H9 (cell line): ENCODE measurements at regions not wholly inside any gene's neighbourhood (a gene's known extent, or its start where the extent isn't known, plus 50 kb on each side); places are given as distances from the start of the nearest gene placed in this dataset.

Experiments used
- DNase-seq: peaks from one replicate; pipeline ENCODE4 v3.0.0-alpha.2; 2017
- H2AFZ ChIP-seq: one replicate; pipeline ENCODE4 v1.6.1; 2013; ENCODE audit warnings: mild to moderate bottlenecking, low read length, control low read depth, moderate library complexity
- H2AK5ac ChIP-seq: 2 replicates; pipeline ENCODE4 v1.6.1; 2013; ENCODE audit warnings: low read length, control low read depth, mixed read lengths; ENCODE audit not compliant: insufficient read length
- H2BK120ac ChIP-seq: one replicate; pipeline ENCODE4 v1.6.1; 2013; ENCODE audit warnings: low read depth, mild to moderate bottlenecking, low read length, control low read depth, inconsistent platforms; ENCODE audit not compliant: poor library complexity, severe bottlenecking
- H2BK12ac ChIP-seq: 2 replicates; pipeline ENCODE4 v1.6.1; 2013; ENCODE audit warnings: low read length, control low read depth, mixed read lengths, low read depth; ENCODE audit not compliant: insufficient read length
- H2BK15ac ChIP-seq: 2 replicates; pipeline ENCODE4 v1.6.1; 2013; ENCODE audit warnings: low read depth, low read length, control low read depth
- H2BK20ac ChIP-seq: one replicate; pipeline ENCODE4 v1.6.1; 2013; ENCODE audit warnings: low read depth, mild to moderate bottlenecking, low read length, control low read depth, inconsistent platforms; ENCODE audit not compliant: poor library complexity, severe bottlenecking
- H2BK5ac ChIP-seq: 2 replicates; pipeline ENCODE4 v1.6.1; 2013; ENCODE audit warnings: low read length, control low read depth, mixed read lengths; ENCODE audit not compliant: insufficient read length
- H3K14ac ChIP-seq: 2 replicates; pipeline ENCODE4 v1.6.1; 2013; ENCODE audit warnings: low read length, control low read depth; ENCODE audit not compliant: insufficient read depth
- H3K18ac ChIP-seq: 2 replicates; pipeline ENCODE4 v1.6.1; 2013; ENCODE audit warnings: low read depth, mild to moderate bottlenecking, mixed read lengths, low read length, control low read depth; ENCODE audit not compliant: insufficient read length
- H3K23ac ChIP-seq: 2 replicates; pipeline ENCODE4 v1.6.1; 2013; ENCODE audit warnings: low read length, control low read depth, mixed read lengths, low read depth; ENCODE audit not compliant: insufficient read length
- H3K23me2 ChIP-seq: 2 replicates; pipeline ENCODE4 v1.6.1; 2013; ENCODE audit warnings: low read depth, mild to moderate bottlenecking, mixed read lengths, low read length, control low read depth; ENCODE audit not compliant: insufficient read length, poor library complexity, severe bottlenecking
- H3K27ac ChIP-seq: 2 replicates; pipeline ENCODE4 v1.5.1; 2013; ENCODE audit warnings: low read length, control low read depth, mixed read lengths, low read depth; ENCODE audit not compliant: insufficient read length
- H3K27me3 ChIP-seq: 2 replicates; pipeline ENCODE4 v1.6.1; 2013; ENCODE audit warnings: low read length, control low read depth, inconsistent platforms; ENCODE audit not compliant: insufficient read depth
- H3K4ac ChIP-seq: 2 replicates; pipeline ENCODE4 v1.6.1; 2013; ENCODE audit warnings: low read depth, mild to moderate bottlenecking, control low read depth, inconsistent platforms, low read length, moderate library complexity
- H3K4me1 ChIP-seq: 2 replicates; pipeline ENCODE4 v1.6.1; 2013; ENCODE audit warnings: low read length, control low read depth, inconsistent platforms; ENCODE audit not compliant: insufficient read depth
- H3K4me2 ChIP-seq: 2 replicates; pipeline ENCODE4 v1.6.1; 2013; ENCODE audit warnings: low read length, control low read depth, mixed read lengths; ENCODE audit not compliant: insufficient read length, insufficient read depth
- H3K56ac ChIP-seq: 2 replicates; pipeline ENCODE4 v1.6.1; 2013; ENCODE audit warnings: low read depth, mild to moderate bottlenecking, mixed read lengths, low read length, control low read depth; ENCODE audit not compliant: insufficient read length
- H3K79me1 ChIP-seq: 2 replicates; pipeline ENCODE4 v1.6.1; 2013; ENCODE audit warnings: low read depth, mild to moderate bottlenecking, moderate library complexity, low read length, control low read depth, inconsistent platforms; ENCODE audit not compliant: insufficient read depth, poor library complexity, severe bottlenecking
- H3K79me2 ChIP-seq: 2 replicates; pipeline ENCODE4 v1.6.1; 2013; ENCODE audit warnings: low read length, control low read depth, inconsistent platforms; ENCODE audit not compliant: insufficient read depth
- H3K9ac ChIP-seq: 2 replicates; pipeline ENCODE4 v1.6.1; 2013; ENCODE audit warnings: low read length, control low read depth, mixed read lengths; ENCODE audit not compliant: insufficient read length; ENCODE audit errors: extremely low read depth
- H3K9me3 ChIP-seq: one replicate; pipeline ENCODE4 v1.6.1; 2013; ENCODE audit warnings: low read depth, low read length, inconsistent platforms; ENCODE audit not compliant: control insufficient read depth
- H3T11ph ChIP-seq: one replicate; pipeline ENCODE4 v1.6.1; 2013; ENCODE audit warnings: mild to moderate bottlenecking, low read length, control low read depth, inconsistent platforms
- H4K20me1 ChIP-seq: one replicate; pipeline ENCODE4 v1.6.1; 2013; ENCODE audit not compliant: control insufficient read depth, insufficient read length, insufficient read depth
- H4K5ac ChIP-seq: 2 replicates; pipeline ENCODE4 v1.6.1; 2013; ENCODE audit warnings: low read depth, mild to moderate bottlenecking, mixed read lengths, low read length, control low read depth; ENCODE audit not compliant: insufficient read length
- H4K8ac ChIP-seq: replicated peaks from 2 replicates; pipeline ENCODE4 v1.6.1; 2013; ENCODE audit warnings: low read length, control low read depth, mixed read lengths, low read depth; ENCODE audit not compliant: insufficient read length
- H4K91ac ChIP-seq: 2 replicates; pipeline ENCODE4 v1.6.1; 2013; ENCODE audit warnings: low read depth, mild to moderate bottlenecking, moderate library complexity, mixed read lengths, low read length, control low read depth; ENCODE audit not compliant: insufficient read length
- H3K27ac Mint-ChIP-seq, 3 experiments: 2 replicates in 2 of 3; 3 replicates in 1 of 3; pipeline ENCODE4 v1.8.0; 2020 to 2021; ENCODE audit warnings: mixed read lengths in 3 of 3, mild to moderate bottlenecking in 1 of 3, moderate library complexity in 1 of 3
- H3K27me3 Mint-ChIP-seq: 2 replicates; pipeline ENCODE4 v1.8.0; 2021; ENCODE audit warnings: low read depth, mild to moderate bottlenecking, moderate library complexity, mixed read lengths
- H3K36me3 Mint-ChIP-seq, 3 experiments: 2 replicates in 2 of 3; 3 replicates in 1 of 3; pipeline ENCODE4 v1.8.0; 2020 to 2021; ENCODE audit warnings: low read depth in 3 of 3, mixed read lengths in 3 of 3; ENCODE audit not compliant: insufficient read depth in 1 of 3
- H3K4me1 Mint-ChIP-seq, 2 experiments: 2 replicates each; pipeline ENCODE4 v1.8.0; 2020; ENCODE audit warnings: mixed read lengths in 2 of 2
- H3K4me3 Mint-ChIP-seq, 2 experiments: 2 replicates in 1 of 2; 3 replicates in 1 of 2; pipeline ENCODE4 v1.8.0; 2020 to 2021; ENCODE audit warnings: mild to moderate bottlenecking in 2 of 2, mixed read lengths in 2 of 2, moderate library complexity in 1 of 2
- H3K9me3 Mint-ChIP-seq, 2 experiments: 2 replicates in 1 of 2; 3 replicates in 1 of 2; pipeline ENCODE4 v1.8.0; 2020; ENCODE audit warnings: mild to moderate bottlenecking in 2 of 2, mixed read lengths in 2 of 2, moderate library complexity in 1 of 2
- CTCF ChIP-seq: fragments of 200-600 bp; sonication (generic); conservative IDR thresholded peaks from 3 replicates; pipeline ENCODE4 v1.8.0; 2021; ENCODE audit warnings: antibody characterized with exemption, mild to moderate bottlenecking
- WGBS: extraction: QIAGEN DNeasy Blood & Tissue Kit; methylation state at CpG from one replicate; pipeline ENCODE4 v1.1.7; 2013; ENCODE audit warnings: missing lambda C conversion rate, low lambda C conversion rate, mixed read lengths; ENCODE audit not compliant: insufficient read length; ENCODE audit errors: extremely low coverage; 5-methylcytosine and 5-hydroxymethylcytosine counted together

- Histone ChIP-seq H3K27me3 (no peaks in the 10 kb centered on the region), H2BK5ac (no peak overlapping the region), H3K14ac (no peak overlapping the region), H3K23me2 (no peaks in the 10 kb centered on the region), H3K4ac (no peak overlapping the region), H3K18ac (no peak overlapping the region), H2BK120ac (no peak overlapping the region), H3K9me3 (no peaks in the 10 kb centered on the region), H2BK12ac (no peak overlapping the region), H3T11ph (no peak overlapping the region), H2BK20ac (no peak overlapping the region), H4K5ac (no peak overlapping the region), H3K79me2 (no peaks in the 10 kb centered on the region), H3K4me2 (no peak overlapping the region), H2AFZ (no peak overlapping the region), H3K56ac (no peak overlapping the region), H3K27ac (no peak overlapping the region), H4K20me1 (no peaks in the 10 kb centered on the region), H3K9ac (no peak overlapping the region), H3K23ac (no peak overlapping the region), H4K91ac (no peak overlapping the region), H3K4me1 (no peaks in the 10 kb centered on the region; the same call in 1 of the 2 replicates), H2AK5ac (no peak overlapping the region), H4K8ac (no peak overlapping the region), H2BK15ac (no peak overlapping the region), H3K79me1 (no peaks in the 10 kb centered on the region)
- H3K27ac Mint-ChIP-seq, result peak overlapping the region in 1 of 3 experiments; percentile 25; a peak in 1 of 7 replicates
- no peak overlapping the region for H3K4me3 Mint-ChIP-seq
- DNase-seq, result no peak
- peaks cover 14 to 17% of the 10 kb centered on the region in 2 experiments for H3K4me1 Mint-ChIP-seq
- H3K27me3 Mint-ChIP-seq, result no peaks in the 10 kb centered on the region
- peaks cover 0 to 2% (median 0%) of the 10 kb centered on the region in 3 experiments; a peak in 1 of 7 replicates for H3K36me3 Mint-ChIP-seq
- TF ChIP-seq CTCF, result no peak
- H3K9me3 Mint-ChIP-seq, result no peaks in the 10 kb centered on the region
- WGBS, result no CpG with 5 or more reads among the region's 3 CpGs
These were observed 368.9 kb downstream of the TMEM161B start for GRCh38 chr5:87899721-87900131.
